Osteocyte (in vitro differentiated cells): ENCODE measurements at regions not wholly inside any gene's neighbourhood (a gene's known extent, or its start where the extent isn't known, plus 50 kb on each side); places are given as distances from the start of the nearest gene placed in this dataset.

Experiments
- DNase-seq: peaks from one replicate; pipeline ENCODE4 v3.0.0; 2021; ENCODE audit warnings: mixed read lengths; ENCODE audit not compliant: unreplicated experiment; ENCODE audit errors: extremely low spot score
- H3K27ac Mint-ChIP-seq: one replicate; pipeline ENCODE4 v1.8.0; 2021; ENCODE audit warnings: mild to moderate bottlenecking, mixed read lengths; ENCODE audit not compliant: unreplicated experiment
- H3K27me3 Mint-ChIP-seq: one replicate; pipeline ENCODE4 v1.8.0; 2021; ENCODE audit warnings: mixed read lengths; ENCODE audit not compliant: unreplicated experiment
- H3K36me3 Mint-ChIP-seq: one replicate; pipeline ENCODE4 v1.8.0; 2021; ENCODE audit warnings: mixed read lengths; ENCODE audit not compliant: unreplicated experiment
- H3K4me1 Mint-ChIP-seq: one replicate; pipeline ENCODE4 v1.8.0; 2021; ENCODE audit warnings: mixed read lengths; ENCODE audit not compliant: unreplicated experiment
- H3K4me3 Mint-ChIP-seq: one replicate; pipeline ENCODE4 v1.8.0; 2021; ENCODE audit warnings: mild to moderate bottlenecking, moderate library complexity, mixed read lengths; ENCODE audit not compliant: unreplicated experiment
- H3K9me3 Mint-ChIP-seq: one replicate; pipeline ENCODE4 v1.8.0; 2021; ENCODE audit warnings: mixed read lengths; ENCODE audit not compliant: unreplicated experiment
- TF ChIP-seq, protein P1 (sequence below): fragments of 200-600 bp; sonication (generic); IDR thresholded peaks from 2 replicates; pipeline ENCODE4 v1.5.0; 2021; ENCODE audit warnings: antibody characterized with exemption, mild to moderate bottlenecking, moderate library complexity

DNA sequence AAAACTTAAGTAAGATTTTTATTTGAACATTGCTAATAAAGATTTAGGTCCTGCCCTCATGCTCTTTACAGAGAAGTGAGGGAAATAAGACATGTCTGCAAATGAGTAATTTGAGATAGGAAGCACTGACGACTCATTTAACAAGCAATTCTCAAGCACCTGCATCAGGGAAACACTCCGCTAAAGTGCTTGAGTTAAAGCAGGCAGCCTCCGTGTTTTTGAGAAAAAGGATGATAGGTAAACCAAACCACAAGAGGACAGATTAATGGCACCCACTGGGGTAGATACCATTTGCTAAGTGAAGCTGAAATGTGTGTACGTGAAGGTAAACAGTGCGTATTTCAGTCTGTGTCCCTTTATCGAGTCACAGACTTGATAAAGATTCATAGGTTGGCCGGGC lies 184.6 kb upstream of the CARD18 start:
- TF ChIP-seq, protein P1, sequence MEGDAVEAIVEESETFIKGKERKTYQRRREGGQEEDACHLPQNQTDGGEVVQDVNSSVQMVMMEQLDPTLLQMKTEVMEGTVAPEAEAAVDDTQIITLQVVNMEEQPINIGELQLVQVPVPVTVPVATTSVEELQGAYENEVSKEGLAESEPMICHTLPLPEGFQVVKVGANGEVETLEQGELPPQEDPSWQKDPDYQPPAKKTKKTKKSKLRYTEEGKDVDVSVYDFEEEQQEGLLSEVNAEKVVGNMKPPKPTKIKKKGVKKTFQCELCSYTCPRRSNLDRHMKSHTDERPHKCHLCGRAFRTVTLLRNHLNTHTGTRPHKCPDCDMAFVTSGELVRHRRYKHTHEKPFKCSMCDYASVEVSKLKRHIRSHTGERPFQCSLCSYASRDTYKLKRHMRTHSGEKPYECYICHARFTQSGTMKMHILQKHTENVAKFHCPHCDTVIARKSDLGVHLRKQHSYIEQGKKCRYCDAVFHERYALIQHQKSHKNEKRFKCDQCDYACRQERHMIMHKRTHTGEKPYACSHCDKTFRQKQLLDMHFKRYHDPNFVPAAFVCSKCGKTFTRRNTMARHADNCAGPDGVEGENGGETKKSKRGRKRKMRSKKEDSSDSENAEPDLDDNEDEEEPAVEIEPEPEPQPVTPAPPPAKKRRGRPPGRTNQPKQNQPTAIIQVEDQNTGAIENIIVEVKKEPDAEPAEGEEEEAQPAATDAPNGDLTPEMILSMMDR = no peak
- no peak overlapping the region for H3K4me3 Mint-ChIP-seq
- no peaks in the 10 kb centered on the region for H3K4me1 Mint-ChIP-seq
- H3K27ac Mint-ChIP-seq = no peak overlapping the region
- no peaks in the 10 kb centered on the region for H3K9me3 Mint-ChIP-seq
- H3K27me3 Mint-ChIP-seq = peaks cover 3% of the 10 kb centered on the region
- no peak for DNase-seq
- no peaks in the 10 kb centered on the region for H3K36me3 Mint-ChIP-seq

DNA sequence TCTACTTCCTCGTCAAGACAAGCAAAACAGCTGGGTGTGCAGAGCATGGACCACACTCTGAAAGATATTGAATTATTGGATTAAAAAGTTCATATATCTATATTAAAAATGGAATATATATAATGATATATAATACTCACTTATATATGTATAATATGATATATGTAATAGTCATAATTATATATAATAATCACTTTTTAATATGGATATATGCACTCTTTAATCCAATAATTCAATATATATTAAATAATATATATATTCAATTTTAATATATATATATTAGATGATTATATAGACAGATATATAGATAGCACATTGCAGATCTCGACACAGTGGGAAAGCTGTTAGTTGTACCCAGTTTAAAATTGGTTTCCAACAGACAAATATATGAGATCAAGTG lies 182.1 kb upstream of the CARD18 start:
- Mint-ChIP-seq H3K4me3 (no peak overlapping the region), H3K27me3 (peaks cover 3% of the 10 kb centered on the region), H3K9me3 (no peaks in the 10 kb centered on the region), H3K27ac (no peak overlapping the region), H3K36me3 (no peaks in the 10 kb centered on the region), H3K4me1 (no peaks in the 10 kb centered on the region)
- DNase-seq = no peak
- TF ChIP-seq, protein P1 = no peak

DNA sequence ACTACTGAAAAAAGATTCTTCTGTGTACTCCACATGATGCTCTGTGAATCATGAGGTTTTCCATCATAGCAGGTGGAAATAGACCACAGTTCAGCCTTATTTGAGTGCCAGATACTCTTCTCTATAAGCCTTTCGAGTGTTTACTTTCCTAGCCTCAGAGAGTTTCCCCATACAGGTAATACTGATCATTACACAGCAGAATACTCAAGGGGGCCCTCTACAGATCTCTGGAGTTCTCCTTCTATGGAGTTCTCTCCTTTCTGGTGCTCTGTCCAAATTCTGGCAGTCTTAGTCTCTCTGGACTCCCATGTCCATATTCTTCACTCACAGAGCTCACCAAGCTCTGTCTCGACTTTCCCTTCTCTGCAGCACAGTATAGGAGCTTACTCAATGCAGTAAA lies 175.7 kb upstream of the CARD18 start:
- no peak overlapping the region for H3K27ac Mint-ChIP-seq

DNA sequence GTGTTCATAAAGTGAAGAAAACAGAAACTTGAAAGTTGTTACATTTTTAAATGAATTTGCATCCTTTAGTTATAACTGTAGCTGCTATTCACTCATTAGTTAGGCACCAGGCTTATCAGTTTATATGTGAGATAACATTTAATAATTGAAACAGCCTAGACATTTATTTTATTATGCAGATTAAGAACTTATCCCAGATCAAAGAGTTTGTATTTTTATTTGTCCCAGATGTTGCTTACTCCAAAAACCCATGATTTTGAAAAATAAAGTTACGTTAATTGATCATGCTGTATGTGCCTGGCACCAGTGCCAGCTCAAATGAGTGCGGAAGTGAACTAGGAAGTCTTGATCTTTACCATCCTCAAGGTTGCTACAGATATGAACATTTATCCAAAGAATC lies 172.7 kb upstream of the CARD18 start:
- Mint-ChIP-seq H3K27me3 (no peaks in the 10 kb centered on the region), H3K4me1 (no peaks in the 10 kb centered on the region), H3K4me3 (no peak overlapping the region), H3K36me3 (no peaks in the 10 kb centered on the region), H3K9me3 (no peaks in the 10 kb centered on the region), H3K27ac (no peak overlapping the region)
- DNase-seq = no peak
- TF ChIP-seq, protein P1 = no peak

More for the DNA sequence above, 175.7 kb upstream of the CARD18 start:
- Mint-ChIP-seq H3K9me3 (no peaks in the 10 kb centered on the region), H3K27me3 (no peaks in the 10 kb centered on the region), H3K36me3 (no peaks in the 10 kb centered on the region), H3K4me1 (no peaks in the 10 kb centered on the region), H3K4me3 (no peak overlapping the region)
- no peak for DNase-seq
- TF ChIP-seq, protein P1 = no peak

- H3K27me3 Mint-ChIP-seq = peaks cover 3% of the 10 kb centered on the region
- H3K4me1 Mint-ChIP-seq = peaks cover 4% of the 10 kb centered on the region
- H3K4me3 Mint-ChIP-seq = no peak overlapping the region
- H3K36me3 Mint-ChIP-seq = no peaks in the 10 kb centered on the region
- no peak for DNase-seq
- H3K9me3 Mint-ChIP-seq = no peaks in the 10 kb centered on the region
- no peak overlapping the region for H3K27ac Mint-ChIP-seq
- TF ChIP-seq, protein P1 = no peak
Measured at GRCh38 chr11:105298630-105299029, 159.1 kb upstream of the CARD18 start.
